GM23248 (cell line): ENCODE measurements at regions not wholly inside any gene's neighbourhood (a gene's known extent, or its start where the extent isn't known, plus 50 kb on each side); places are given as distances from the start of the nearest gene placed in this dataset.

ENCODE experiments used
- EZH2 ChIP-seq: fragments of 200-600 bp; sonication (generic); IDR thresholded peaks from 2 replicates; pipeline ENCODE4 v1.6.1; 2018; ENCODE audit warnings: antibody characterized with exemption, mild to moderate bottlenecking; ENCODE audit not compliant: insufficient read depth, poor library complexity, severe bottlenecking
- EZH2phosphoT487 ChIP-seq: fragments of 200-600 bp; sonication (generic); IDR thresholded peaks from 2 replicates; pipeline ENCODE4 v1.6.1; 2018; ENCODE audit warnings: antibody characterized with exemption, moderate library complexity, mild to moderate bottlenecking, low read depth; ENCODE audit not compliant: insufficient read depth

GRCh38 chr5:92939428-92939827 is 641.6 kb downstream of the NR2F1-AS1 start:
- TF ChIP-seq EZH2 (no peak), EZH2phosphoT487 (no peak)
